GM23338 (cell line): ENCODE measurements at regions not wholly inside any gene's neighbourhood (a gene's known extent, or its start where the extent isn't known, plus 50 kb on each side); places are given as distances from the start of the nearest gene placed in this dataset.

ENCODE experiments used
- ATAC-seq: fragments of 200-7000 bp; cut with Tn5 transposase; 3 replicates; pipeline ENCODE4 v1.9.1; 2020
- DNase-seq: peaks from one replicate; pipeline ENCODE4 v3.0.0-alpha.2; 2015; ENCODE audit warnings: low spot score
- H2AFZ ChIP-seq: fragments of 200-600 bp; sonication (generic); 2 replicates; pipeline ENCODE4 v1.8.0; 2016; ENCODE audit warnings: antibody characterized with exemption, mild to moderate bottlenecking, moderate library complexity
- H3F3A ChIP-seq: fragments of 200-600 bp; sonication (generic); replicated peaks from 2 replicates; pipeline ENCODE4 v1.8.0; 2017; ENCODE audit warnings: antibody characterized with exemption, mixed run types, low read depth
- H3K27ac ChIP-seq: fragments of 200-600 bp; sonication (generic); 2 replicates; pipeline ENCODE4 v1.6.1; 2016; ENCODE audit warnings: low read depth
- H3K27me3 ChIP-seq: fragments of 200-600 bp; sonication (generic); 2 replicates; pipeline ENCODE4 v1.8.0; 2016; ENCODE audit warnings: mild to moderate bottlenecking, mixed run types, moderate library complexity; ENCODE audit not compliant: insufficient read depth
- H3K36me3 ChIP-seq: fragments of 200-600 bp; sonication (generic); 2 replicates; pipeline ENCODE4 v1.8.0; 2016; ENCODE audit warnings: mild to moderate bottlenecking; ENCODE audit not compliant: insufficient read depth
- H3K4me1 ChIP-seq: fragments of 200-600 bp; sonication (generic); 2 replicates; pipeline ENCODE4 v1.8.0; 2016; ENCODE audit warnings: mild to moderate bottlenecking, moderate library complexity; ENCODE audit not compliant: insufficient read depth
- H3K4me2 ChIP-seq: fragments of 200-600 bp; sonication (generic); 2 replicates; pipeline ENCODE4 v1.7.1; 2017; ENCODE audit warnings: mixed run types
- H3K4me3 ChIP-seq: fragments of 200-600 bp; sonication (generic); 2 replicates; pipeline ENCODE4 v1.6.1; 2016; ENCODE audit warnings: mixed run types
- H3K79me2 ChIP-seq: fragments of 200-600 bp; sonication (generic); replicated peaks from 2 replicates; pipeline ENCODE4 v1.8.0; 2017; ENCODE audit warnings: mild to moderate bottlenecking; ENCODE audit not compliant: insufficient read depth
- H3K9me2 ChIP-seq: fragments of 200-600 bp; sonication (generic); 2 replicates; pipeline ENCODE4 v1.8.0; 2017; ENCODE audit not compliant: insufficient read depth
- H4K20me1 ChIP-seq: fragments of 200-600 bp; sonication (generic); replicated peaks from 2 replicates; pipeline ENCODE4 v1.8.0; 2017; ENCODE audit warnings: mild to moderate bottlenecking; ENCODE audit not compliant: insufficient read depth
- H3K27ac Mint-ChIP-seq: 2 replicates; pipeline ENCODE4 v1.8.0; 2020; ENCODE audit warnings: inconsistent platforms, mild to moderate bottlenecking, moderate library complexity, mixed read lengths
- H3K27me3 Mint-ChIP-seq: 3 replicates; pipeline ENCODE4 v1.8.0; 2022; ENCODE audit warnings: low read depth, mild to moderate bottlenecking, moderate library complexity, mixed read lengths, inconsistent platforms; ENCODE audit not compliant: insufficient read depth, poor library complexity
- H3K36me3 Mint-ChIP-seq: 3 replicates; pipeline ENCODE4 v1.8.0; 2021; ENCODE audit warnings: low read depth, mild to moderate bottlenecking, inconsistent platforms, moderate library complexity, mixed read lengths
- H3K4me1 Mint-ChIP-seq: 3 replicates; pipeline ENCODE4 v1.8.0; 2020; ENCODE audit warnings: mild to moderate bottlenecking, inconsistent platforms, mixed read lengths
- H3K4me3 Mint-ChIP-seq: 3 replicates; pipeline ENCODE4 v1.8.0; 2021; ENCODE audit warnings: moderate library complexity, mild to moderate bottlenecking, inconsistent platforms, mixed read lengths
- H3K9me3 Mint-ChIP-seq: 3 replicates; pipeline ENCODE4 v1.8.0; 2020; ENCODE audit warnings: moderate library complexity, mild to moderate bottlenecking, inconsistent platforms, mixed read lengths
- CREB1 ChIP-seq: fragments of 250-450 bp; sonication (Bioruptor Pico); IDR thresholded peaks from 2 replicates; pipeline ENCODE4 v1.5.0; 2020; ENCODE audit warnings: low read depth, mild to moderate bottlenecking, moderate library complexity
- ETS1 ChIP-seq: IDR thresholded peaks from 2 replicates; pipeline ENCODE4 v1.6.1; 2016; ENCODE audit warnings: antibody characterized with exemption
- EZH2 ChIP-seq: fragments of 200-600 bp; sonication (generic); IDR thresholded peaks from one replicate; pipeline ENCODE4 v1.8.0; 2017; ENCODE audit warnings: antibody characterized with exemption, mild to moderate bottlenecking, low read depth; ENCODE audit not compliant: unreplicated experiment
- EZH2phosphoT487 ChIP-seq: fragments of 200-600 bp; sonication (generic); IDR thresholded peaks from one replicate; pipeline ENCODE4 v1.8.1; 2018; ENCODE audit warnings: antibody characterized with exemption; ENCODE audit not compliant: unreplicated experiment
- JUNB ChIP-seq: IDR thresholded peaks from one replicate; pipeline ENCODE4 v1.6.1; 2016; ENCODE audit warnings: antibody characterized with exemption; ENCODE audit not compliant: unreplicated experiment
- NANOG ChIP-seq: IDR thresholded peaks from 2 replicates; pipeline ENCODE4 v1.6.1; 2016; ENCODE audit warnings: antibody characterized with exemption, borderline replicate concordance
- POLR2AphosphoS5 ChIP-seq: IDR thresholded peaks from 2 replicates; pipeline ENCODE4 v1.6.1; 2016; ENCODE audit warnings: antibody characterized with exemption, low read depth
- STAT1 ChIP-seq: IDR thresholded peaks from one replicate; pipeline ENCODE4 v1.6.1; 2016; ENCODE audit warnings: antibody characterized with exemption; ENCODE audit not compliant: unreplicated experiment
- ZNF114 ChIP-seq: fragments of 250-450 bp; sonication (Bioruptor Pico); IDR thresholded peaks from 2 replicates; pipeline ENCODE4 v1.5.0; 2020; ENCODE audit warnings: mild to moderate bottlenecking, moderate library complexity
- ZNF331 ChIP-seq: fragments of 250-450 bp; sonication (Bioruptor Pico); IDR thresholded peaks from 2 replicates; pipeline ENCODE4 v1.5.0; 2020; ENCODE audit warnings: low read depth, mild to moderate bottlenecking, moderate library complexity
- TF ChIP-seq, protein P1 (sequence below), 2 experiments: fragments of 200-600 bp in 1 of 2; sonication (generic) in 1 of 2; conservative IDR thresholded peaks; 2 replicates each; pipeline versions ENCODE4 v1.5.1 to v1.6.1; 2016 to 2017; ENCODE audit warnings: antibody characterized with exemption in 2 of 2, low read depth in 2 of 2, mild to moderate bottlenecking in 2 of 2, moderate library complexity in 1 of 2
- TF ChIP-seq, protein P2 (sequence below): fragments of 250-450 bp; sonication (Bioruptor Pico); IDR thresholded peaks from 2 replicates; pipeline ENCODE4 v1.5.0; 2020; ENCODE audit warnings: mild to moderate bottlenecking, moderate library complexity
- TF ChIP-seq, protein P3 (sequence below): IDR thresholded peaks from one replicate; pipeline ENCODE4 v1.6.1; 2018; ENCODE audit warnings: antibody characterized with exemption; ENCODE audit not compliant: unreplicated experiment

DNA sequence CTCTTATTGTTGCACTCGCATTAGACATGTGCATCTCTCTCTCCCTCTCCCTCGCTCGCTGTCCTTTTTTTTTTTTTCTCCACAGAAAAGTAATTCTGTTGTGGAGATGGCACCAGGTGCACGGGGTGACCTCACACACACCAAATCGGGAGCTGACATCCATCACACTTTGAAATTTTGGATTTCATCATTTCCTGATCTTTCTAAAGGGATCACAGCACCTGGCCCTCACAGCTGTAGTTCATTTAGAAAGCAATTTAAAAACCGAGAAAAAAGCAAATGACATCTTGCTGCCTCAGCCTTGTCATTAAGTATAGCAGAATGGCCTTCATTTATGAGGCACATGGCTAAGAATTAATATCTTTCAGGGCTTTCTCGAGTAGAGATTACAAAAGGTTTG lies 717.2 kb downstream of the RNF144A start:
- H3K79me2 ChIP-seq: no peaks in the 10 kb centered on the region
- H3K4me1 Mint-ChIP-seq: no peaks in the 10 kb centered on the region; the same call in 2 of the 3 replicates
- H3K4me3 Mint-ChIP-seq: no peak overlapping the region
- H3K36me3 Mint-ChIP-seq: 0 out of 3 replicates have a peak, but pooled peaks cover 1% of the 10 kb centered on the region
- no peak overlapping the region for H3K27ac Mint-ChIP-seq
- DNase-seq (no peak), ATAC-seq (no peak)
- peaks cover 2% of the 10 kb centered on the region; the same call in 1 of the 3 replicates for H3K9me3 Mint-ChIP-seq
- H3K27me3 Mint-ChIP-seq: peaks cover 5% of the 10 kb centered on the region
- no peak overlapping the region for H3K27ac ChIP-seq
- peaks cover 13% of the 10 kb centered on the region for H3K9me2 ChIP-seq
- no peaks in the 10 kb centered on the region for H4K20me1 ChIP-seq
- H3F3A ChIP-seq: no peaks in the 10 kb centered on the region
- no peaks in the 10 kb centered on the region for H3K4me1 ChIP-seq
- no peaks in the 10 kb centered on the region for H3K36me3 ChIP-seq
- TF ChIP-seq ZNF114 (no peak), EZH2 (no peak), ZNF331 (CRISPR knock-in tag) (no peak), NANOG (no peak), CREB1 (no peak), POLR2AphosphoS5 (no peak), JUNB (no peak), STAT1 (no peak), EZH2phosphoT487 (no peak), ETS1 (no peak)
- TF ChIP-seq, protein P1, sequence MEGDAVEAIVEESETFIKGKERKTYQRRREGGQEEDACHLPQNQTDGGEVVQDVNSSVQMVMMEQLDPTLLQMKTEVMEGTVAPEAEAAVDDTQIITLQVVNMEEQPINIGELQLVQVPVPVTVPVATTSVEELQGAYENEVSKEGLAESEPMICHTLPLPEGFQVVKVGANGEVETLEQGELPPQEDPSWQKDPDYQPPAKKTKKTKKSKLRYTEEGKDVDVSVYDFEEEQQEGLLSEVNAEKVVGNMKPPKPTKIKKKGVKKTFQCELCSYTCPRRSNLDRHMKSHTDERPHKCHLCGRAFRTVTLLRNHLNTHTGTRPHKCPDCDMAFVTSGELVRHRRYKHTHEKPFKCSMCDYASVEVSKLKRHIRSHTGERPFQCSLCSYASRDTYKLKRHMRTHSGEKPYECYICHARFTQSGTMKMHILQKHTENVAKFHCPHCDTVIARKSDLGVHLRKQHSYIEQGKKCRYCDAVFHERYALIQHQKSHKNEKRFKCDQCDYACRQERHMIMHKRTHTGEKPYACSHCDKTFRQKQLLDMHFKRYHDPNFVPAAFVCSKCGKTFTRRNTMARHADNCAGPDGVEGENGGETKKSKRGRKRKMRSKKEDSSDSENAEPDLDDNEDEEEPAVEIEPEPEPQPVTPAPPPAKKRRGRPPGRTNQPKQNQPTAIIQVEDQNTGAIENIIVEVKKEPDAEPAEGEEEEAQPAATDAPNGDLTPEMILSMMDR (conservative IDR thresholded peaks at IDR 0.05; ENCODE audit: low read depth in 2 of 2): no peak
- TF ChIP-seq, protein P2, sequence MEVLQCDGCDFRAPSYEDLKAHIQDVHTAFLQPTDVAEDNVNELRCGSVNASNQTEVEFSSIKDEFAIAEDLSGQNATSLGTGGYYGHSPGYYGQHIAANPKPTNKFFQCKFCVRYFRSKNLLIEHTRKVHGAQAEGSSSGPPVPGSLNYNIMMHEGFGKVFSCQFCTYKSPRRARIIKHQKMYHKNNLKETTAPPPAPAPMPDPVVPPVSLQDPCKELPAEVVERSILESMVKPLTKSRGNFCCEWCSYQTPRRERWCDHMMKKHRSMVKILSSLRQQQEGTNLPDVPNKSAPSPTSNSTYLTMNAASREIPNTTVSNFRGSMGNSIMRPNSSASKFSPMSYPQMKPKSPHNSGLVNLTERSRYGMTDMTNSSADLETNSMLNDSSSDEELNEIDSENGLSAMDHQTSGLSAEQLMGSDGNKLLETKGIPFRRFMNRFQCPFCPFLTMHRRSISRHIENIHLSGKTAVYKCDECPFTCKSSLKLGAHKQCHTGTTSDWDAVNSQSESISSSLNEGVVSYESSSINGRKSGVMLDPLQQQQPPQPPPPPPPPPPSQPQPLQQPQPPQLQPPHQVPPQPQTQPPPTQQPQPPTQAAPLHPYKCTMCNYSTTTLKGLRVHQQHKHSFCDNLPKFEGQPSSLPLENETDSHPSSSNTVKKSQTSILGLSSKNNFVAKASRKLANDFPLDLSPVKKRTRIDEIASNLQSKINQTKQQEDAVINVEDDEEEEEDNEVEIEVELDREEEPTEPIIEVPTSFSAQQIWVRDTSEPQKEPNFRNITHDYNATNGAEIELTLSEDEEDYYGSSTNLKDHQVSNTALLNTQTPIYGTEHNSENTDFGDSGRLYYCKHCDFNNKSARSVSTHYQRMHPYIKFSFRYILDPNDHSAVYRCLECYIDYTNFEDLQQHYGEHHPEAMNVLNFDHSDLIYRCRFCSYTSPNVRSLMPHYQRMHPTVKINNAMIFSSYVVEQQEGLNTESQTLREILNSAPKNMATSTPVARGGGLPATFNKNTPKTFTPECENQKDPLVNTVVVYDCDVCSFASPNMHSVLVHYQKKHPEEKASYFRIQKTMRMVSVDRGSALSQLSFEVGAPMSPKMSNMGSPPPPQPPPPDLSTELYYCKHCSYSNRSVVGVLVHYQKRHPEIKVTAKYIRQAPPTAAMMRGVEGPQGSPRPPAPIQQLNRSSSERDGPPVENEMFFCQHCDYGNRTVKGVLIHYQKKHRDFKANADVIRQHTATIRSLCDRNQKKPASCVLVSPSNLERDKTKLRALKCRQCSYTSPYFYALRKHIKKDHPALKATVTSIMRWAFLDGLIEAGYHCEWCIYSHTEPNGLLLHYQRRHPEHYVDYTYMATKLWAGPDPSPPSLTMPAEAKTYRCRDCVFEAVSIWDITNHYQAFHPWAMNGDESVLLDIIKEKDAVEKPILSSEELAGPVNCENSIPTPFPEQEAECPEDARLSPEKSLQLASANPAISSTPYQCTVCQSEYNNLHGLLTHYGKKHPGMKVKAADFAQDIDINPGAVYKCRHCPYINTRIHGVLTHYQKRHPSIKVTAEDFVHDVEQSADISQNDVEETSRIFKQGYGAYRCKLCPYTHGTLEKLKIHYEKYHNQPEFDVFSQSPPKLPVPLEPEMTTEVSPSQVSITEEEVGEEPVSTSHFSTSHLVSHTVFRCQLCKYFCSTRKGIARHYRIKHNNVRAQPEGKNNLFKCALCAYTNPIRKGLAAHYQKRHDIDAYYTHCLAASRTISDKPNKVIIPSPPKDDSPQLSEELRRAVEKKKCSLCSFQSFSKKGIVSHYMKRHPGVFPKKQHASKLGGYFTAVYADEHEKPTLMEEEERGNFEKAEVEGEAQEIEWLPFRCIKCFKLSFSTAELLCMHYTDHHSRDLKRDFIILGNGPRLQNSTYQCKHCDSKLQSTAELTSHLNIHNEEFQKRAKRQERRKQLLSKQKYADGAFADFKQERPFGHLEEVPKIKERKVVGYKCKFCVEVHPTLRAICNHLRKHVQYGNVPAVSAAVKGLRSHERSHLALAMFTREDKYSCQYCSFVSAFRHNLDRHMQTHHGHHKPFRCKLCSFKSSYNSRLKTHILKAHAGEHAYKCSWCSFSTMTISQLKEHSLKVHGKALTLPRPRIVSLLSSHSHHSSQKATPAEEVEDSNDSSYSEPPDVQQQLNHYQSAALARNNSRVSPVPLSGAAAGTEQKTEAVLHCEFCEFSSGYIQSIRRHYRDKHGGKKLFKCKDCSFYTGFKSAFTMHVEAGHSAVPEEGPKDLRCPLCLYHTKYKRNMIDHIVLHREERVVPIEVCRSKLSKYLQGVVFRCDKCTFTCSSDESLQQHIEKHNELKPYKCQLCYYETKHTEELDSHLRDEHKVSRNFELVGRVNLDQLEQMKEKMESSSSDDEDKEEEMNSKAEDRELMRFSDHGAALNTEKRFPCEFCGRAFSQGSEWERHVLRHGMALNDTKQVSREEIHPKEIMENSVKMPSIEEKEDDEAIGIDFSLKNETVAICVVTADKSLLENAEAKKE (CRISPR knock-in tag): no peak
- TF ChIP-seq, protein P3, sequence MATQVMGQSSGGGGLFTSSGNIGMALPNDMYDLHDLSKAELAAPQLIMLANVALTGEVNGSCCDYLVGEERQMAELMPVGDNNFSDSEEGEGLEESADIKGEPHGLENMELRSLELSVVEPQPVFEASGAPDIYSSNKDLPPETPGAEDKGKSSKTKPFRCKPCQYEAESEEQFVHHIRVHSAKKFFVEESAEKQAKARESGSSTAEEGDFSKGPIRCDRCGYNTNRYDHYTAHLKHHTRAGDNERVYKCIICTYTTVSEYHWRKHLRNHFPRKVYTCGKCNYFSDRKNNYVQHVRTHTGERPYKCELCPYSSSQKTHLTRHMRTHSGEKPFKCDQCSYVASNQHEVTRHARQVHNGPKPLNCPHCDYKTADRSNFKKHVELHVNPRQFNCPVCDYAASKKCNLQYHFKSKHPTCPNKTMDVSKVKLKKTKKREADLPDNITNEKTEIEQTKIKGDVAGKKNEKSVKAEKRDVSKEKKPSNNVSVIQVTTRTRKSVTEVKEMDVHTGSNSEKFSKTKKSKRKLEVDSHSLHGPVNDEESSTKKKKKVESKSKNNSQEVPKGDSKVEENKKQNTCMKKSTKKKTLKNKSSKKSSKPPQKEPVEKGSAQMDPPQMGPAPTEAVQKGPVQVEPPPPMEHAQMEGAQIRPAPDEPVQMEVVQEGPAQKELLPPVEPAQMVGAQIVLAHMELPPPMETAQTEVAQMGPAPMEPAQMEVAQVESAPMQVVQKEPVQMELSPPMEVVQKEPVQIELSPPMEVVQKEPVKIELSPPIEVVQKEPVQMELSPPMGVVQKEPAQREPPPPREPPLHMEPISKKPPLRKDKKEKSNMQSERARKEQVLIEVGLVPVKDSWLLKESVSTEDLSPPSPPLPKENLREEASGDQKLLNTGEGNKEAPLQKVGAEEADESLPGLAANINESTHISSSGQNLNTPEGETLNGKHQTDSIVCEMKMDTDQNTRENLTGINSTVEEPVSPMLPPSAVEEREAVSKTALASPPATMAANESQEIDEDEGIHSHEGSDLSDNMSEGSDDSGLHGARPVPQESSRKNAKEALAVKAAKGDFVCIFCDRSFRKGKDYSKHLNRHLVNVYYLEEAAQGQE: no peak
- no peak overlapping the region for H3K4me2 ChIP-seq
- no peak overlapping the region for H3K4me3 ChIP-seq
- H3K27me3 ChIP-seq: no peaks in the 10 kb centered on the region
- H2AFZ ChIP-seq: no peak overlapping the region
